Neuronal stem cell (in vitro differentiated cells): ENCODE measurements at regions not wholly inside any gene's neighbourhood (a gene's known extent, or its start where the extent isn't known, plus 50 kb on each side); places are given as distances from the start of the nearest gene placed in this dataset.
A peak's percentile ranks its signal among the peaks of the same experiment; 100 is the strongest.

ENCODE experiments used
- DNase-seq: peaks from one replicate; pipeline ENCODE4 v3.0.0-alpha.2; 2013; ENCODE audit warnings: low spot score
- H2AFZ ChIP-seq: one replicate; pipeline ENCODE4 v1.6.1; 2013; ENCODE audit warnings: mild to moderate bottlenecking, low read length, inconsistent platforms
- H2AK5ac ChIP-seq: 2 replicates; pipeline ENCODE4 v1.6.1; 2013; ENCODE audit warnings: low read depth, mild to moderate bottlenecking, inconsistent platforms, low read length, moderate library complexity, mixed read lengths
- H2BK120ac ChIP-seq: 2 replicates; pipeline ENCODE4 v1.6.1; 2013; ENCODE audit warnings: low read depth, mild to moderate bottlenecking, inconsistent platforms, low read length, moderate library complexity, mixed read lengths
- H2BK12ac ChIP-seq: one replicate; pipeline ENCODE4 v1.6.1; 2013; ENCODE audit warnings: low read length, inconsistent platforms
- H2BK15ac ChIP-seq: 2 replicates; pipeline ENCODE4 v1.6.1; 2013; ENCODE audit warnings: mild to moderate bottlenecking, low read length, inconsistent platforms, mixed read lengths
- H2BK5ac ChIP-seq: one replicate; pipeline ENCODE4 v1.6.1; 2013; ENCODE audit warnings: inconsistent platforms, mild to moderate bottlenecking, low read length, moderate library complexity
- H3K14ac ChIP-seq: one replicate; pipeline ENCODE4 v1.6.1; 2013; ENCODE audit warnings: low read length, inconsistent platforms
- H3K18ac ChIP-seq: 2 replicates; pipeline ENCODE4 v1.6.1; 2013; ENCODE audit warnings: low read length, inconsistent platforms
- H3K23ac ChIP-seq: 2 replicates; pipeline ENCODE4 v1.6.1; 2013; ENCODE audit warnings: low read depth, mild to moderate bottlenecking, mixed read lengths, low read length, inconsistent platforms; ENCODE audit not compliant: poor library complexity
- H3K27ac ChIP-seq: replicated peaks from 3 replicates; pipeline ENCODE4 v1.5.1; 2013; ENCODE audit warnings: low read length, inconsistent platforms
- H3K27me3 ChIP-seq, 3 experiments: 2 replicates each; pipeline ENCODE4 v1.6.1; 2013; ENCODE audit warnings: low read length in 3 of 3, mild to moderate bottlenecking in 2 of 3, inconsistent platforms in 1 of 3, low read depth in 1 of 3, mixed read lengths in 1 of 3, moderate library complexity in 1 of 3; ENCODE audit not compliant: control insufficient read depth in 3 of 3, insufficient read depth in 3 of 3
- H3K36me3 ChIP-seq, 2 donors: replicated peaks in 1 of 2; 2 replicates each; pipeline ENCODE4 v1.6.1; 2013; ENCODE audit warnings: low read length in 2 of 2; ENCODE audit not compliant: control insufficient read depth in 2 of 2, insufficient read depth in 2 of 2
- H3K4ac ChIP-seq: 2 replicates; pipeline ENCODE4 v1.6.1; 2013; ENCODE audit warnings: inconsistent platforms, mild to moderate bottlenecking, low read length, moderate library complexity
- H3K4me1 ChIP-seq, 2 donors: 1 replicate in 1 of 2; 2 replicates in 1 of 2; pipeline ENCODE4 v1.6.1; 2013; ENCODE audit warnings: low read length in 2 of 2, low read depth in 1 of 2; ENCODE audit not compliant: control insufficient read depth in 2 of 2, insufficient read depth in 1 of 2
- H3K4me2 ChIP-seq: one replicate; pipeline ENCODE4 v1.6.1; 2013; ENCODE audit warnings: mild to moderate bottlenecking, low read length, inconsistent platforms; ENCODE audit not compliant: insufficient read depth, poor library complexity, severe bottlenecking
- H3K4me3 ChIP-seq, 2 donors: 2 replicates each; pipeline ENCODE4 v1.5.1; 2013; ENCODE audit warnings: low read length in 2 of 2, mild to moderate bottlenecking in 2 of 2, inconsistent platforms in 1 of 2, moderate library complexity in 1 of 2
- H3K79me1 ChIP-seq: one replicate; pipeline ENCODE4 v1.6.1; 2013; ENCODE audit warnings: low read depth, mild to moderate bottlenecking, inconsistent platforms, low read length, moderate library complexity
- H3K9ac ChIP-seq: one replicate; pipeline ENCODE4 v1.6.1; 2013; ENCODE audit warnings: mild to moderate bottlenecking, low read depth, low read length, inconsistent platforms; ENCODE audit not compliant: poor library complexity
- H3K9me3 ChIP-seq, 2 donors: replicated peaks in 1 of 2; 2 replicates each; pipeline versions ENCODE3 to v1.6.1; 2013; ENCODE audit warnings: low read length in 2 of 2, mild to moderate bottlenecking in 2 of 2, inconsistent platforms in 1 of 2, low read depth in 1 of 2, mixed read lengths in 1 of 2, moderate library complexity in 1 of 2; ENCODE audit not compliant: control insufficient read depth in 2 of 2, insufficient read depth in 1 of 2
- H4K8ac ChIP-seq: one replicate; pipeline ENCODE4 v1.6.1; 2013; ENCODE audit warnings: low read depth, mild to moderate bottlenecking, inconsistent platforms, low read length, moderate library complexity
- H4K91ac ChIP-seq: one replicate; pipeline ENCODE4 v1.6.1; 2013; ENCODE audit warnings: low read length, low read depth, mild to moderate bottlenecking, inconsistent platforms; ENCODE audit not compliant: poor library complexity
- WGBS, 2 donors: extraction: QIAGEN DNeasy Blood & Tissue Kit; methylation state at CpG; one replicate each; pipeline ENCODE4 v1.1.7; 2013; ENCODE audit warnings: missing lambda C conversion rate in 2 of 2, mixed read lengths in 1 of 2; ENCODE audit not compliant: insufficient read length in 2 of 2, insufficient replicate concordance in 1 of 2; ENCODE audit errors: extremely low coverage in 2 of 2; 5-methylcytosine and 5-hydroxymethylcytosine counted together

DNA sequence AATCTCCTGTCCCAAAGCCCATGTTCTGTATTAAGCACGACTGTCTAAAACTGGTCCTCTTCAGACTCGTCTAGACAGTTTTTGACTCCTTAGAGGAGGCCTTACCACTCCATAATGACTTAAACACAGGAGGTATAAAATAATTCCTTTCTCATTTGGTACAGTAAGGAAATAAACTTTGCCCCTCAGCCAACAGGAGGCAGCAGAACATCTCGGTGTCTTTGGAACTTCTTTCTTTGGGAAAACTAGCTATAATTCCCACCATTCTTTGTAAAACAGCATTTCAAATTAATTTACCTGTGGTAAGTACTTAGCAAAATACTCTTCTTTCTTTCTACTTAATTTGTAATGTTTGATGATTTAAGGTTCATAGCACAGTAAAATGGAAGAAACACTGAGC, 292.7 kb upstream of the G2E3 start:
- no peak overlapping the region for H2AFZ ChIP-seq

GRCh38 chr14:30267141-30267540, 291.8 kb upstream of the G2E3 start:
- Histone ChIP-seq H2BK12ac (no peak overlapping the region), H3K18ac (no peak overlapping the region), H3K9ac (no peak overlapping the region), H3K4me2 (no peak overlapping the region), H3K36me3 (no peaks in the 10 kb centered on the region), H3K4me3 (no peak overlapping the region), H3K4ac (no peak overlapping the region), H2BK120ac (no peak overlapping the region), H3K9me3 (no peaks in the 10 kb centered on the region), H4K8ac (no peak overlapping the region), H3K23ac (no peak overlapping the region), H2BK15ac (no peak overlapping the region), H3K79me1 (no peaks in the 10 kb centered on the region), H3K27me3 (no peaks in the 10 kb centered on the region), H3K4me1 (peaks cover 0 to 10% of the 10 kb centered on the region in 2 donors), H3K27ac (no peak overlapping the region), H2BK5ac (no peak overlapping the region), H3K14ac (no peak overlapping the region), H4K91ac (no peak overlapping the region), H2AFZ (no peak overlapping the region), H2AK5ac (no peak overlapping the region)
- no peak for DNase-seq
- WGBS, 2 donors, result no CpG with 5 or more reads among the region's 1 CpG

More for the DNA sequence above, 292.7 kb upstream of the G2E3 start:
- no CpG with 5 or more reads among the region's 3 CpGs for WGBS, 2 donors
- no peaks in the 10 kb centered on the region for H3K27me3 ChIP-seq
- H3K4me1 ChIP-seq, result peaks cover 0 to 7% of the 10 kb centered on the region in 2 donors
- H3K36me3 ChIP-seq, result no peaks in the 10 kb centered on the region
- no peak overlapping the region for H3K4ac ChIP-seq
- H3K4me3 ChIP-seq, result no peak overlapping the region
- no peak overlapping the region for H3K9ac ChIP-seq
- H3K4me2 ChIP-seq, result no peak overlapping the region
- H3K27ac ChIP-seq, result no peak overlapping the region
- no peak overlapping the region for H2BK12ac ChIP-seq
- H3K79me1 ChIP-seq, result no peaks in the 10 kb centered on the region
- H3K18ac ChIP-seq, result no peak overlapping the region
- H2BK5ac ChIP-seq, result no peak overlapping the region
- no peak overlapping the region for H4K8ac ChIP-seq
- H3K9me3 ChIP-seq, result no peaks in the 10 kb centered on the region
- H2BK120ac ChIP-seq, result no peak overlapping the region
- H4K91ac ChIP-seq, result no peak overlapping the region
- H3K14ac ChIP-seq, result no peak overlapping the region
- H2AK5ac ChIP-seq, result no peak overlapping the region
- no peak overlapping the region for H3K23ac ChIP-seq
- no peak overlapping the region for H2BK15ac ChIP-seq
- no peak for DNase-seq

- H3K27ac ChIP-seq, result no peak overlapping the region
- H3K27me3 ChIP-seq, result peaks cover 0 to 9% (median 0%) of the 10 kb centered on the region in 3 experiments
- no peak overlapping the region for H2BK120ac ChIP-seq
- no CpG with 5 or more reads among the region's 29 CpGs for WGBS, 2 donors
- H3K79me1 ChIP-seq, result no peaks in the 10 kb centered on the region
- H3K14ac ChIP-seq, result no peak overlapping the region
- H3K9me3 ChIP-seq, result no peaks in the 10 kb centered on the region
- H3K9ac ChIP-seq, result no peak overlapping the region
- peak; percentile 90 for DNase-seq
- H2AK5ac ChIP-seq, result no peak overlapping the region
- H3K23ac ChIP-seq, result no peak overlapping the region
- H2BK15ac ChIP-seq, result no peak overlapping the region
- no peaks in the 10 kb centered on the region for H3K36me3 ChIP-seq
- H3K18ac ChIP-seq, result peak overlapping the region; percentile 27
- no peak overlapping the region for H4K91ac ChIP-seq
- no peak overlapping the region for H3K4ac ChIP-seq
- H2BK5ac ChIP-seq, result no peak overlapping the region
- peaks cover 3 to 14% of the 10 kb centered on the region in 2 donors for H3K4me1 ChIP-seq
- no peak overlapping the region for H4K8ac ChIP-seq
- no peak overlapping the region for H2BK12ac ChIP-seq
- H2AFZ ChIP-seq, result peak overlapping the region; percentile 78
- peak overlapping the region; percentile 19 for H3K4me2 ChIP-seq
- no peak overlapping the region for H3K4me3 ChIP-seq
Observed at GRCh38 chr14:30270200-30271161, 288.5 kb upstream of the G2E3 start.

DNA sequence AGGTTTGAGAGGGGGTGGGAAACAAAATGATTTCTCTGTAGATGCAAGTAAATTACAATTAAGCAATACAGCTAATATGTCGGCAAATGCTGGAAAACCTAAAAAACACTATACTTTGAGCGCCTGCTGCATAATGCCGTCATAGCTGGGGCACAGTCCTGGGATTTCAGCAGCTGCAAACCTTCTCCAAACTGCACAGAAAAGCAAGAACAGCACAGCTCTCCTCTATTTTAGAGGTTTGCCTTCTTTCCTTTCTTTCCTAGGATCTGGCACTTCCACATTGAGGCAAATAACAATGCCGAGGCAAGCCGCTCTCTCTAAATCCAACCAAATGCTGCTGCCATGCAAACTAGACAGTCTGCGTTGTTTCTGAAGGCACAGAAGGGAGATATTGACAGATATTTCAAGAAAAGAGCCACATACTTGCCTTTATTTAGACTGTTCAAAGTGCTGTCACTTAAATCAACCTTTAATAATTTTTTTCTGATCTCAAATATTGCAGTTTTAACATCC, 287.1 kb upstream of the G2E3 start:
- no peak overlapping the region for H3K18ac ChIP-seq
- DNase-seq, result peak; percentile 14
- no peak overlapping the region for H2AK5ac ChIP-seq
- H2BK12ac ChIP-seq, result no peak overlapping the region
- H2BK5ac ChIP-seq, result no peak overlapping the region
- H2BK120ac ChIP-seq, result no peak overlapping the region
- H3K23ac ChIP-seq, result no peak overlapping the region
- H3K36me3 ChIP-seq, result no peaks in the 10 kb centered on the region
- peaks cover 0 to 9% (median 0%) of the 10 kb centered on the region in 3 experiments for H3K27me3 ChIP-seq
- H4K8ac ChIP-seq, result no peak overlapping the region
- no peaks in the 10 kb centered on the region for H3K9me3 ChIP-seq
- H3K4me1 ChIP-seq, result peaks cover 3 to 14% of the 10 kb centered on the region in 2 donors
- no CpG with 5 or more reads among the region's 6 CpGs for WGBS, 2 donors
- no peak overlapping the region for H2AFZ ChIP-seq
- no peak overlapping the region for H4K91ac ChIP-seq
- peak overlapping the region; percentile 21 for H3K4me2 ChIP-seq
- H3K4me3 ChIP-seq, result no peak overlapping the region
- no peak overlapping the region for H2BK15ac ChIP-seq
- H3K9ac ChIP-seq, result no peak overlapping the region
- peak overlapping the region; percentile 41 for H3K27ac ChIP-seq
- H3K14ac ChIP-seq, result no peak overlapping the region
- no peak overlapping the region for H3K4ac ChIP-seq
- no peaks in the 10 kb centered on the region for H3K79me1 ChIP-seq
